OCI-LY3 (cell line): ENCODE measurements at regions not wholly inside any gene's neighbourhood (a gene's known extent, or its start where the extent isn't known, plus 50 kb on each side); places are given as distances from the start of the nearest gene placed in this dataset.

Source experiments
- H2AFZ ChIP-seq: fragments of 200-600, 300-600 bp; shearing (Covaris generic); 2 replicates; pipeline ENCODE4 v1.6.0; 2014; ENCODE audit warnings: antibody characterized with exemption, low read depth, low read length
- H3K27ac ChIP-seq: fragments of 200-600, 300-600 bp; sonication (generic); 2 replicates; pipeline ENCODE4 v1.5.1; 2014; ENCODE audit warnings: mild to moderate bottlenecking, low read length, moderate library complexity, mixed read lengths
- H3K27me3 ChIP-seq: fragments of 200-600, 300-600 bp; sonication (generic); 2 replicates; pipeline ENCODE4 v1.6.1; 2014; ENCODE audit warnings: low read depth, low read length, mixed read lengths
- H3K36me3 ChIP-seq: fragments of 200-600, 300-600 bp; sonication (generic); replicated peaks from 2 replicates; pipeline ENCODE3; 2014; ENCODE audit warnings: low read depth, low read length, mixed read lengths
- H3K4me1 ChIP-seq: fragments of 300-600, 200-600 bp; sonication (generic); 2 replicates; pipeline ENCODE4 v1.6.1; 2014; ENCODE audit warnings: low read length, mixed read lengths
- H3K4me2 ChIP-seq: fragments of 200-600, 300-600 bp; sonication (generic); 2 replicates; pipeline ENCODE4 v1.6.1; 2014; ENCODE audit warnings: low read length, mixed read lengths
- H3K4me3 ChIP-seq: fragments of 300-600, 200-600 bp; sonication (generic); 2 replicates; pipeline ENCODE4 v1.5.1; 2014; ENCODE audit warnings: antibody characterized with exemption, mild to moderate bottlenecking, low read length, moderate library complexity
- H3K79me2 ChIP-seq: fragments of 300-600, 200-600 bp; shearing (Covaris generic); 2 replicates; pipeline ENCODE4 v1.6.1; 2014; ENCODE audit warnings: mild to moderate bottlenecking, low read length, mixed read lengths
- H3K9ac ChIP-seq: fragments of 300-600, 200-600 bp; shearing (Covaris generic); 2 replicates; pipeline ENCODE4 v1.6.0; 2014; ENCODE audit warnings: mild to moderate bottlenecking, low read length, moderate library complexity
- H3K9me3 ChIP-seq: fragments of 200-600, 300-600 bp; shearing (Covaris generic); 2 replicates; pipeline ENCODE4 v1.6.1; 2014; ENCODE audit warnings: low read length, mixed read lengths; ENCODE audit not compliant: insufficient read depth
- H4K20me1 ChIP-seq: fragments of 200-600, 300-600 bp; sonication (generic); 2 replicates; pipeline ENCODE4 v1.6.1; 2016; ENCODE audit warnings: low read length, mixed read lengths; ENCODE audit not compliant: insufficient read depth
- CTCF ChIP-seq: fragments of 200-600, 300-600 bp; sonication (generic); IDR thresholded peaks from 2 replicates; pipeline ENCODE4 v1.5.1; 2014; ENCODE audit warnings: antibody characterized with exemption, low read length, low read depth
- EZH2phosphoT487 ChIP-seq: fragments of 200-600 bp; shearing (Covaris generic); IDR thresholded peaks from 2 replicates; pipeline ENCODE4 v1.6.1; 2018; ENCODE audit warnings: antibody characterized with exemption, mixed run types, low read depth

GRCh38 chr3:107951126-107951525 is 139.7 kb downstream of the CD47 start:
- Histone ChIP-seq H3K27ac (no peak overlapping the region), H3K27me3 (0 out of 2 replicates have a peak, but pooled peaks cover 4% of the 10 kb centered on the region), H3K4me2 (no peak overlapping the region), H4K20me1 (no peaks in the 10 kb centered on the region), H3K9me3 (no peaks in the 10 kb centered on the region), H3K9ac (no peak overlapping the region), H3K36me3 (no peaks in the 10 kb centered on the region), H3K4me3 (no peak overlapping the region), H3K4me1 (no peaks in the 10 kb centered on the region), H2AFZ (no peak overlapping the region), H3K79me2 (no peaks in the 10 kb centered on the region)
- no peak for TF ChIP-seq EZH2phosphoT487

GRCh38 chr3:107950417-107950816 is 140.4 kb downstream of the CD47 start:
- Histone ChIP-seq H3K27me3 (no peaks in the 10 kb centered on the region), H3K9me3 (no peaks in the 10 kb centered on the region), H3K4me2 (no peak overlapping the region), H2AFZ (no peak overlapping the region), H3K4me1 (no peaks in the 10 kb centered on the region), H3K79me2 (no peaks in the 10 kb centered on the region), H3K27ac (no peak overlapping the region), H3K36me3 (no peaks in the 10 kb centered on the region), H3K9ac (no peak overlapping the region), H4K20me1 (no peaks in the 10 kb centered on the region), H3K4me3 (no peak overlapping the region)
- no peak for TF ChIP-seq EZH2phosphoT487
- no peak for TF ChIP-seq CTCF

- no peaks in the 10 kb centered on the region for H4K20me1 ChIP-seq
- TF ChIP-seq CTCF (no peak), EZH2phosphoT487 (no peak)
These were observed 141.3 kb downstream of the CD47 start for GRCh38 chr3:107949394-107949970.

GRCh38 chr3:107947203-107947602 is 143.6 kb downstream of the CD47 start:
- Histone ChIP-seq H3K9me3 (no peaks in the 10 kb centered on the region), H2AFZ (no peak overlapping the region), H3K36me3 (no peaks in the 10 kb centered on the region), H3K4me3 (no peak overlapping the region), H3K27ac (no peak overlapping the region), H3K79me2 (no peaks in the 10 kb centered on the region), H3K9ac (no peak overlapping the region), H3K4me2 (no peak overlapping the region), H4K20me1 (no peaks in the 10 kb centered on the region), H3K27me3 (no peaks in the 10 kb centered on the region), H3K4me1 (peaks cover 4% of the 10 kb centered on the region)
- no peak for TF ChIP-seq CTCF
- TF ChIP-seq EZH2phosphoT487, result no peak

More at GRCh38 chr3:107949394-107949970, 141.3 kb downstream of the CD47 start:
- H3K9ac ChIP-seq, result no peak overlapping the region
- no peak overlapping the region for H3K4me2 ChIP-seq
- no peaks in the 10 kb centered on the region for H3K79me2 ChIP-seq
- H3K9me3 ChIP-seq, result no peaks in the 10 kb centered on the region
- no peaks in the 10 kb centered on the region for H3K27me3 ChIP-seq
- no peaks in the 10 kb centered on the region for H3K36me3 ChIP-seq
- H2AFZ ChIP-seq, result no peak overlapping the region
- H3K27ac ChIP-seq, result no peak overlapping the region
- no peak overlapping the region for H3K4me3 ChIP-seq
- H3K4me1 ChIP-seq, result no peaks in the 10 kb centered on the region
